NCI-H146 (cell line): ENCODE measurements at regions not wholly inside any gene's neighbourhood (a gene's known extent, or its start where the extent isn't known, plus 50 kb on each side); places are given as distances from the start of the nearest gene placed in this dataset.

Source experiments
- DNase-seq: peaks from one replicate; lab custom pipeline; 2025; lab: John Stamatoyannopoulos, UW

GRCh38 chr7:16232273-16232672 is 189.1 kb downstream of the CRPPA start:
- DNase-seq, result no peak

- DNase-seq, result no peak
These were observed 197.2 kb downstream of the CRPPA start for GRCh38 chr7:16223963-16224707.

- no peak for DNase-seq
These were observed 208.7 kb downstream of the CRPPA start for GRCh38 chr7:16212610-16213009.

- DNase-seq, result no peak
These were observed 209.3 kb downstream of the CRPPA start for GRCh38 chr7:16212032-16212431.

GRCh38 chr7:16211402-16211925 is 209.9 kb downstream of the CRPPA start:
- no peak for DNase-seq

- DNase-seq, result no peak
These were observed 211.2 kb downstream of the CRPPA start for GRCh38 chr7:16210171-16210570.

GRCh38 chr7:16207321-16207720 is 214.0 kb downstream of the CRPPA start:
- DNase-seq, result no peak

- DNase-seq, result no peak
These were observed 215.9 kb downstream of the CRPPA start for GRCh38 chr7:16205466-16205865.

- DNase-seq, result no peak
These were observed 216.4 kb downstream of the CRPPA start for GRCh38 chr7:16204953-16205352.

- DNase-seq, result no peak
These were observed 218.3 kb downstream of the CRPPA start for GRCh38 chr7:16203065-16203464.

GRCh38 chr7:16202303-16202702 is 219.0 kb downstream of the CRPPA start:
- DNase-seq, result no peak

- no peak for DNase-seq
These were observed 220.7 kb downstream of the CRPPA start for GRCh38 chr7:16200591-16200990.

GRCh38 chr7:16193631-16194030 is 227.7 kb downstream of the CRPPA start:
- no peak for DNase-seq

GRCh38 chr7:16189026-16189715 is 232.2 kb downstream of the CRPPA start:
- DNase-seq, result no peak

- DNase-seq, result no peak
These were observed 234.2 kb downstream of the CRPPA start for GRCh38 chr7:16187131-16187530.

GRCh38 chr7:16178585-16178984 is 242.8 kb downstream of the CRPPA start:
- DNase-seq, result no peak

- no peak for DNase-seq
These were observed 243.2 kb downstream of the CRPPA start for GRCh38 chr7:16178092-16178491.

GRCh38 chr7:16174253-16174652 is 247.1 kb downstream of the CRPPA start:
- no peak for DNase-seq

GRCh38 chr7:16172366-16172765 is 249.0 kb downstream of the CRPPA start:
- DNase-seq, result no peak

- no peak for DNase-seq
These were observed 249.4 kb downstream of the CRPPA start for GRCh38 chr7:16171928-16172327.

GRCh38 chr7:16170671-16171070 is 250.7 kb downstream of the CRPPA start:
- DNase-seq, result no peak

- DNase-seq, result no peak
These were observed 251.8 kb downstream of the CRPPA start for GRCh38 chr7:16169537-16169936.

- DNase-seq, result no peak
These were observed 253.8 kb downstream of the CRPPA start for GRCh38 chr7:16167526-16167925.
